Progenitor cell of endocrine pancreas (in vitro differentiated cells): ENCODE measurements at regions not wholly inside any gene's neighbourhood (a gene's known extent, or its start where the extent isn't known, plus 50 kb on each side); places are given as distances from the start of the nearest gene placed in this dataset.
A peak's percentile ranks its signal among the peaks of the same experiment; 100 is the strongest.

Source experiments
- DNase-seq: peaks from one replicate; pipeline ENCODE4 v3.0.0; 2021; ENCODE audit warnings: low spot score; ENCODE audit not compliant: unreplicated experiment
- H3K27ac Mint-ChIP-seq: 2 replicates; pipeline ENCODE4 v1.8.0; 2021; ENCODE audit warnings: mild to moderate bottlenecking, moderate library complexity, mixed read lengths
- H3K27me3 Mint-ChIP-seq: 2 replicates; pipeline ENCODE4 v1.8.0; 2021; ENCODE audit warnings: mixed read lengths
- H3K36me3 Mint-ChIP-seq: 2 replicates; pipeline ENCODE4 v1.8.0; 2022; ENCODE audit warnings: mixed read lengths; ENCODE audit not compliant: insufficient read depth
- H3K4me1 Mint-ChIP-seq: 2 replicates; pipeline ENCODE4 v1.8.0; 2021; ENCODE audit warnings: low read depth, mixed read lengths
- H3K4me3 Mint-ChIP-seq: 2 replicates; pipeline ENCODE4 v1.8.0; 2021; ENCODE audit warnings: low read depth, mild to moderate bottlenecking, moderate library complexity, mixed read lengths
- H3K9me3 Mint-ChIP-seq: 2 replicates; pipeline ENCODE4 v1.8.0; 2021; ENCODE audit warnings: low read depth, mixed read lengths
- CTCF ChIP-seq: fragments of 200-600 bp; sonication (generic); IDR thresholded peaks from one replicate; pipeline ENCODE4 v1.5.0; 2021; ENCODE audit warnings: antibody characterized with exemption, mild to moderate bottlenecking; ENCODE audit not compliant: unreplicated experiment

GRCh38 chr3:154749514-154749913 is 319.5 kb upstream of the GPR149 start:
- Mint-ChIP-seq H3K4me3 (no peak overlapping the region), H3K27me3 (no peaks in the 10 kb centered on the region), H3K4me1 (no peaks in the 10 kb centered on the region), H3K36me3 (no peaks in the 10 kb centered on the region), H3K27ac (no peak overlapping the region), H3K9me3 (no peaks in the 10 kb centered on the region)
- no peak for DNase-seq
- no peak for TF ChIP-seq CTCF

- no peaks in the 10 kb centered on the region for H3K36me3 Mint-ChIP-seq
Observed at GRCh38 chr3:154745929-154746328, 315.9 kb upstream of the GPR149 start.

GRCh38 chr3:154745122-154745521 is 315.1 kb upstream of the GPR149 start:
- no peaks in the 10 kb centered on the region for H3K4me1 Mint-ChIP-seq
- no peak overlapping the region for H3K4me3 Mint-ChIP-seq
- H3K27me3 Mint-ChIP-seq = no peaks in the 10 kb centered on the region
- DNase-seq = no peak
- H3K9me3 Mint-ChIP-seq = peaks cover 21% of the 10 kb centered on the region
- H3K27ac Mint-ChIP-seq = no peak overlapping the region
- no peak for TF ChIP-seq CTCF
- no peaks in the 10 kb centered on the region for H3K36me3 Mint-ChIP-seq

More at GRCh38 chr3:154745929-154746328, 315.9 kb upstream of the GPR149 start:
- TF ChIP-seq CTCF = peak; percentile 32
- peaks cover 16% of the 10 kb centered on the region for H3K9me3 Mint-ChIP-seq
- H3K4me1 Mint-ChIP-seq = no peaks in the 10 kb centered on the region
- DNase-seq = no peak
- no peak overlapping the region for H3K27ac Mint-ChIP-seq
- no peaks in the 10 kb centered on the region for H3K27me3 Mint-ChIP-seq
- no peak overlapping the region for H3K4me3 Mint-ChIP-seq

DNA sequence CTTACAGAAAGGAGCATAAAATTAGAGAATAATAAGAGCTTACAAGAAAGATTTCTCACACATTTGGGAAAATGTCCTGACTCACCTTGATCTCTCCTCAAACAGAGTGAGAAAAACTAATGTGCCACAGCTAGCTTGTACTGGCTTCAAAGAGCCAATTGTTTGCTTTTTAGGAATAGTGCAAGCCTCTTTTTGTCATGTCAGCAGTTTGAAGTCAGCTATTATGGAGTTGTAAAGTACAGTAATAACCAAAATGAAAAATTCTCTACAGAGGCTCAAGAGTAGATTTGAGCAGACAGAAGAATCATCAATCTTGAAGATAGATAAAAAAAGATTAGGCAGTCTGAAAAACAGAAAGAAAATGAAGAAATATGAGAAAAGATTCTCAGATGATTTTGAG is 313.4 kb upstream of the GPR149 start:
- Mint-ChIP-seq H3K27me3 (no peaks in the 10 kb centered on the region), H3K4me1 (no peaks in the 10 kb centered on the region), H3K9me3 (peaks cover 24% of the 10 kb centered on the region), H3K27ac (no peak overlapping the region), H3K4me3 (no peak overlapping the region), H3K36me3 (no peaks in the 10 kb centered on the region)
- no peak for DNase-seq
- TF ChIP-seq CTCF = no peak

GRCh38 chr3:154734468-154734867 is 304.5 kb upstream of the GPR149 start:
- TF ChIP-seq CTCF = no peak
- Mint-ChIP-seq H3K36me3 (no peaks in the 10 kb centered on the region), H3K4me3 (no peak overlapping the region), H3K4me1 (no peaks in the 10 kb centered on the region), H3K27ac (no peak overlapping the region), H3K27me3 (no peaks in the 10 kb centered on the region), H3K9me3 (peaks cover 2% of the 10 kb centered on the region)
- no peak for DNase-seq
